OCI-LY1 (cell line): ENCODE measurements at regions not wholly inside any gene's neighbourhood (a gene's known extent, or its start where the extent isn't known, plus 50 kb on each side); places are given as distances from the start of the nearest gene placed in this dataset.

Source experiments
- H2AFZ ChIP-seq: fragments of 200-600 bp; sonication (generic), shearing (Covaris generic); 2 replicates; pipeline ENCODE4 v1.6.0; 2014; ENCODE audit warnings: antibody characterized with exemption, mild to moderate bottlenecking, low read length
- H3F3A ChIP-seq: fragments of 200-600 bp; sonication (generic), shearing (Covaris generic); 2 replicates; pipeline ENCODE4 v1.6.0; 2014; ENCODE audit warnings: mild to moderate bottlenecking, antibody characterized with exemption, low read length, moderate library complexity; ENCODE audit not compliant: insufficient read depth
- H3K27ac ChIP-seq: fragments of 200-600 bp; sonication (generic); 2 replicates; pipeline ENCODE4 v1.5.1; 2014; ENCODE audit warnings: low read length, mixed run types, mild to moderate bottlenecking, low read depth; ENCODE audit not compliant: poor library complexity, severe bottlenecking
- H3K27me3 ChIP-seq: fragments of 200-600 bp; sonication (generic); 2 replicates; pipeline ENCODE4 v1.6.0; 2014; ENCODE audit warnings: antibody characterized with exemption, mild to moderate bottlenecking, low read length, moderate library complexity; ENCODE audit not compliant: insufficient read depth
- H3K36me3 ChIP-seq: fragments of 200-600 bp; sonication (generic); 2 replicates; pipeline ENCODE4 v1.6.1; 2014; ENCODE audit warnings: mild to moderate bottlenecking, antibody characterized with exemption, low read length, moderate library complexity, mixed read lengths; ENCODE audit not compliant: insufficient read depth
- H3K4me1 ChIP-seq: fragments of 200-600 bp; sonication (generic); 2 replicates; pipeline ENCODE4 v1.5.1; 2014; ENCODE audit warnings: mild to moderate bottlenecking, low read length, moderate library complexity; ENCODE audit not compliant: insufficient read depth, severe bottlenecking
- H3K4me2 ChIP-seq: fragments of 200-600 bp; sonication (generic), shearing (Covaris generic); 2 replicates; pipeline ENCODE4 v1.6.1; 2014; ENCODE audit warnings: low read length
- H3K4me3 ChIP-seq: fragments of 200-600 bp; sonication (generic); 2 replicates; pipeline ENCODE4 v1.5.1; 2014; ENCODE audit warnings: low read length, low read depth, mild to moderate bottlenecking, mixed read lengths; ENCODE audit not compliant: poor library complexity, severe bottlenecking
- H3K79me2 ChIP-seq: fragments of 200-600 bp; shearing (Covaris generic); 2 replicates; pipeline ENCODE4 v1.6.1; 2016; ENCODE audit warnings: mixed run types, low read length, mixed read lengths; ENCODE audit not compliant: insufficient read depth
- H3K9ac ChIP-seq: fragments of 200-600 bp; sonication (generic), shearing (Covaris generic); 2 replicates; pipeline ENCODE4 v1.6.1; 2014; ENCODE audit warnings: mild to moderate bottlenecking, low read length, mixed read lengths
- H3K9me2 ChIP-seq: fragments of 200-600 bp; sonication (generic), shearing (Covaris generic); 2 replicates; pipeline ENCODE4 v1.6.1; 2014; ENCODE audit warnings: low read depth, mild to moderate bottlenecking, low read length, mixed read lengths
- H3K9me3 ChIP-seq: fragments of 200-600 bp; shearing (Covaris generic); 2 replicates; pipeline ENCODE4 v1.6.1; 2014; ENCODE audit warnings: low read length, mixed read lengths
- H4K20me1 ChIP-seq: fragments of 200-600 bp; sonication (generic), shearing (Covaris generic); 2 replicates; pipeline ENCODE4 v1.6.0; 2016; ENCODE audit warnings: mild to moderate bottlenecking, low read length; ENCODE audit not compliant: insufficient read depth
- EZH2 ChIP-seq: fragments of 200-600 bp; sonication (generic), shearing (Covaris generic); IDR thresholded peaks from 2 replicates; pipeline ENCODE4 v1.8.0; 2017; ENCODE audit warnings: borderline replicate concordance, mixed run types, mild to moderate bottlenecking, antibody characterized with exemption, low read length, moderate library complexity, mixed read lengths
- TF ChIP-seq, protein P1 (sequence below): fragments of 200-600 bp; sonication (generic), shearing (Covaris generic); IDR thresholded peaks from 2 replicates; pipeline ENCODE4 v1.5.1; 2017; ENCODE audit warnings: mild to moderate bottlenecking, antibody characterized with exemption, low read length, moderate library complexity, mixed read lengths

DNA sequence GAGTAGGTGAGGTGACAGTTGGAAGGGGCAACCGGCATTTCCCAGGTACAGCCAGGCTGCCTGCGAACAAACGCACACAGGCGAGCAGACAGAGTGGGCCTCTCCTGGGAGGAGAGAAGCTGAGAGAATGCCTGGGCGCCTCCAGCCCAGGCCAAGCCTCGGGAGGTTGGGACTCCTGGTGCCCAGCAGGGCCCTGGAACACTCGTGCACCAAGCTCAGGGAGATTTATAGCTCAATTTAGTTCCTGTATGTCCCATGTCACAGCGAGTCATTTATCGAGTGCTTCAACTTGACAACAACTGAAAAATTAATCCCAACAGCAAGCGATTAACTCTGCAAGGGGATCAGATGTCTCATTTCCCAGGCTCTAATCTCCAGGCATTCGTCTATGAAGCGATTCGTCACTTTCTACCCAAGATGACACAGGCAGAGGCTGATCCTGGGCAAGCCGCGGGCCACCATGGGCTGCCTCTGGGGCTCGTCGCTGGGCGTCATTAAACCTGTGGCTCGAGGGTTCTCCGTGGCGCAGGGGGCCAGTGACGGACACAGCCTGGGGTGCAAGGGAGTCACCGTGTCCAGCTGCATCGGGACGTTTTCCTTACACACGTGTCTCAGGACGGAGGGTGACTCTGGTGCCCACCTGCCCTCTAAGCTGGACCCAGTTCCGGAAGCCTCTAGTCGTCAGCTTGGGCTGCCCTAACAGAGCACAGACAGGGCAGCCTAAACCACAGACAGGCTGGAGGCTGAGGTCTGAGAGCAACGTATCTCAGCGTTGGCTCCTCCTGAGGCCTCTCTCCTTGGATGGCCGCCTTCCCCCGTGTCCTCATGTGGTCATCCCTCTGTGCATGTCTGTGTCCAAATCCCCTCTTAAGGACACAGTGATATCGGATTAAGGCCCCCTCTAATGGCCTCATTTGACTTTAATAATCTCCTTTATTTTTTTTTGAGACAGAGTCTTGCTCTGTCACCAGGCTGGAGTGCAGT is 154.1 kb downstream of the CTTN start:
- H3K4me3 ChIP-seq = no peak overlapping the region
- H3K9me2 ChIP-seq = no peaks in the 10 kb centered on the region
- TF ChIP-seq, protein P1, sequence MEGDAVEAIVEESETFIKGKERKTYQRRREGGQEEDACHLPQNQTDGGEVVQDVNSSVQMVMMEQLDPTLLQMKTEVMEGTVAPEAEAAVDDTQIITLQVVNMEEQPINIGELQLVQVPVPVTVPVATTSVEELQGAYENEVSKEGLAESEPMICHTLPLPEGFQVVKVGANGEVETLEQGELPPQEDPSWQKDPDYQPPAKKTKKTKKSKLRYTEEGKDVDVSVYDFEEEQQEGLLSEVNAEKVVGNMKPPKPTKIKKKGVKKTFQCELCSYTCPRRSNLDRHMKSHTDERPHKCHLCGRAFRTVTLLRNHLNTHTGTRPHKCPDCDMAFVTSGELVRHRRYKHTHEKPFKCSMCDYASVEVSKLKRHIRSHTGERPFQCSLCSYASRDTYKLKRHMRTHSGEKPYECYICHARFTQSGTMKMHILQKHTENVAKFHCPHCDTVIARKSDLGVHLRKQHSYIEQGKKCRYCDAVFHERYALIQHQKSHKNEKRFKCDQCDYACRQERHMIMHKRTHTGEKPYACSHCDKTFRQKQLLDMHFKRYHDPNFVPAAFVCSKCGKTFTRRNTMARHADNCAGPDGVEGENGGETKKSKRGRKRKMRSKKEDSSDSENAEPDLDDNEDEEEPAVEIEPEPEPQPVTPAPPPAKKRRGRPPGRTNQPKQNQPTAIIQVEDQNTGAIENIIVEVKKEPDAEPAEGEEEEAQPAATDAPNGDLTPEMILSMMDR = no peak
- TF ChIP-seq EZH2 = no peak
- H3F3A ChIP-seq = no peaks in the 10 kb centered on the region
- H3K27ac ChIP-seq = no peak overlapping the region
- H2AFZ ChIP-seq = no peak overlapping the region
- H3K27me3 ChIP-seq = no peaks in the 10 kb centered on the region
- no peaks in the 10 kb centered on the region for H3K9me3 ChIP-seq
- H4K20me1 ChIP-seq = no peaks in the 10 kb centered on the region
- H3K9ac ChIP-seq = no peak overlapping the region
- no peaks in the 10 kb centered on the region for H3K79me2 ChIP-seq
- no peaks in the 10 kb centered on the region for H3K36me3 ChIP-seq
- H3K4me1 ChIP-seq = no peaks in the 10 kb centered on the region
- H3K4me2 ChIP-seq = no peak overlapping the region

DNA sequence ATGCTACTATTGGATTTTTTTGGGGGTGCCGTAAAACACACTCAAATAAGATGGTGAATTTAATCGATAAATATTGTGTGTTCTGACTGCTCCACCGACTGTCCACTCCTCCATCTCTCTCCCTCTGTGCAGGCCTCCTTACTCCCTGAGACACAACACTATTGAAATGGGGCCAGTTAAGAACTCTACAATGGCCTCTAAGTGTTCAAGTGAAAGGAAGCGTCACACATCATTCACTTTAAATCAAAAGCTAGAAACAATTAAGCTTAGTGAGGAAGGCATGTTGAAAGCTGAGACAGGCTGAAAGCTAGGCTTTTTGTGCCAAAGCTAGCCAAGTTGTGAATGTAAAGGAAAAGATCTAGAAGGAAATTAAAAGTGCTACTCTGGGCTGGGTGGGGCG is 156.7 kb downstream of the CTTN start:
- TF ChIP-seq, protein P1 = no peak
- no peak for TF ChIP-seq EZH2
- H4K20me1 ChIP-seq = no peaks in the 10 kb centered on the region
- no peak overlapping the region for H3K9ac ChIP-seq
- no peaks in the 10 kb centered on the region for H3K27me3 ChIP-seq
- no peaks in the 10 kb centered on the region for H3K9me3 ChIP-seq
- H3K4me2 ChIP-seq = no peak overlapping the region
- no peaks in the 10 kb centered on the region for H3K36me3 ChIP-seq
- H3K4me3 ChIP-seq = no peak overlapping the region
- H3K4me1 ChIP-seq = no peaks in the 10 kb centered on the region
- no peaks in the 10 kb centered on the region for H3K9me2 ChIP-seq
- no peaks in the 10 kb centered on the region for H3F3A ChIP-seq
- no peak overlapping the region for H3K27ac ChIP-seq
- H3K79me2 ChIP-seq = no peaks in the 10 kb centered on the region
- no peak overlapping the region for H2AFZ ChIP-seq

DNA sequence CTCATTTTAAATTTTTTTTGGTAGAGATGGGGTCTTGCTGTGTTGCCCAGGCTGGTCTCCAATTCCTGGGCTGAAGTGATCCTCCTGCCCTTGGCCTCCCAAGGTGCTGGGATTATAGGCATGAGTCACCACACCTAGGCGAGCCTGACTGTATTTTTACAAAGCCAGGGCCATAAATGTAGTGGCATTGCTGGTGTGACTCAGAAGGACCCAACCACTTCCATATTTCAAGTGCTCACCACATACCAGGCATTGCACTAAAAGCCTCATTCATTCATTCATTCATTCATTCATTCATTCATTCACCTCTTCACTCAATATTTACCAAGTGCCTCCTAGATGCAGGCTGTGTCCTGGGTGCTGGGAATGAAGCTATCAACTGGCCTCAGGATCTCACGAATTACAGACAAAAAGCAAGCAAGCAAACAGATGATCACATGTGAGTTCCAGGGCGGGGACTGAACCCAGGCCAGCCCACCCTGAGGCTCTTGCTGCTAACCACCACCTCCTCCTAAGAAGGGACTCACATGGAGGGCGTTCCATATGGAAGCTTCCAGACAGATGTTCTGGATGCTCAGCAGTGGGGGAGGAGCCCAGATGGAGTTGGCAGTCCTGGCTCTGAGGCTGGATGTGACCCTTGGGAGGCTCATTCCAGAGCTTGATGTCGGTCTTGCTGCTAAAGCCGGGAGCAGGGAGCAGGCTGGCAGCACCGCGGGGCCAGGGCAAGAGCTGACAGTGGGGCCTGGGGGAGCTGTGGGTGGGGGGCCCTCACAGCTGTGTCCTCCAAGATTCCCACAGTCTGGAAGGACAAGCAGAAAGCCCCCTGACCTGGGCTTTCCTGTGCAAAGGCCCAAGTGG is 158.8 kb downstream of the CTTN start:
- no peak overlapping the region for H3K27ac ChIP-seq
- H3K36me3 ChIP-seq = no peaks in the 10 kb centered on the region
- no peaks in the 10 kb centered on the region for H3K9me2 ChIP-seq
- no peak overlapping the region for H3K4me3 ChIP-seq
- no peak overlapping the region for H3K4me2 ChIP-seq
- H3K27me3 ChIP-seq = no peaks in the 10 kb centered on the region
- H4K20me1 ChIP-seq = no peaks in the 10 kb centered on the region
- no peaks in the 10 kb centered on the region for H3K79me2 ChIP-seq
- no peak overlapping the region for H3K9ac ChIP-seq
- TF ChIP-seq, protein P1 = no peak
- no peak for TF ChIP-seq EZH2
- H3F3A ChIP-seq = no peaks in the 10 kb centered on the region
- H3K4me1 ChIP-seq = no peaks in the 10 kb centered on the region
- H2AFZ ChIP-seq = no peak overlapping the region
- no peaks in the 10 kb centered on the region for H3K9me3 ChIP-seq
